Activated naive CD4-positive, alpha-beta T cell treated with anti-CD3 and anti-CD28 coated beads, Interleukin-2, amount 50 U/mL, for 72 hours (primary cell): ENCODE measurements at regions not wholly inside any gene's neighbourhood (a gene's known extent, or its start where the extent isn't known, plus 50 kb on each side); places are given as distances from the start of the nearest gene placed in this dataset.
A peak's percentile ranks its signal among the peaks of the same experiment; 100 is the strongest.
"Not testable (repeated sequence)": the region's sequence is repeated elsewhere in the genome, so short reads cannot be mapped to it uniquely, and the experiment has no call there.

Experiments used
- ATAC-seq, 2 donors: fragments of 150-1000 bp; cut with Tn5 transposase; 2 replicates each; pipeline ENCODE4 v1.10.0; 2021; ENCODE audit warnings: mild to moderate bottlenecking in 2 of 2, moderate library complexity in 2 of 2
- DNase-seq, 2 donors: peaks; one replicate each; pipeline ENCODE4 v3.0.0; 2021 to 2022; ENCODE audit warnings: low spot score in 2 of 2
- H3K27ac Mint-ChIP-seq, 2 donors: one replicate each; pipeline ENCODE4 v1.8.0; 2022; ENCODE audit warnings: mild to moderate bottlenecking in 2 of 2, mixed read lengths in 2 of 2
- H3K36me3 Mint-ChIP-seq, 2 donors: one replicate each; pipeline ENCODE4 v1.8.0; 2022; ENCODE audit warnings: mixed read lengths in 2 of 2
- H3K9me3 Mint-ChIP-seq, 2 donors: one replicate each; pipeline ENCODE4 v1.8.0; 2022; ENCODE audit warnings: mixed read lengths in 2 of 2

- no peaks in the 10 kb centered on the region for H3K36me3 Mint-ChIP-seq
- no peaks in the 10 kb centered on the region for H3K9me3 Mint-ChIP-seq
- H3K27ac Mint-ChIP-seq, result no peak overlapping the region
- ATAC-seq (peak; percentile 72 to 93), DNase-seq (peak in 1 of 2 donors; percentile 43)
These were observed 214.8 kb upstream of the MMS22L start for GRCh38 chr6:97497713-97498331.

GRCh38 chr6:97501853-97502252 lies 218.8 kb upstream of the MMS22L start:
- ATAC-seq, result no peak
- Mint-ChIP-seq H3K36me3 (no peaks in the 10 kb centered on the region), H3K27ac (no peak overlapping the region), H3K9me3 (no peaks in the 10 kb centered on the region)
- DNase-seq, result no peak

GRCh38 chr6:97508646-97509045 lies 225.6 kb upstream of the MMS22L start:
- Mint-ChIP-seq H3K27ac (no peak overlapping the region), H3K36me3 (no peaks in the 10 kb centered on the region), H3K9me3 (no peaks in the 10 kb centered on the region)
- ATAC-seq (no peak), DNase-seq (no peak)

GRCh38 chr6:97513260-97513659 lies 230.2 kb upstream of the MMS22L start:
- H3K27ac Mint-ChIP-seq, H3K9me3 Mint-ChIP-seq, H3K36me3 Mint-ChIP-seq, DNase-seq, ATAC-seq: not testable (repeated sequence)

- H3K27ac Mint-ChIP-seq, result no peak overlapping the region
- no peak for DNase-seq
- ATAC-seq, result no peak
- no peaks in the 10 kb centered on the region for H3K9me3 Mint-ChIP-seq
- no peaks in the 10 kb centered on the region for H3K36me3 Mint-ChIP-seq
These were observed 241.8 kb upstream of the MMS22L start for GRCh38 chr6:97524811-97525210.

- DNase-seq (no peak), ATAC-seq (no peak)
- H3K9me3 Mint-ChIP-seq, result no peaks in the 10 kb centered on the region
- no peaks in the 10 kb centered on the region for H3K36me3 Mint-ChIP-seq
- no peak overlapping the region for H3K27ac Mint-ChIP-seq
These were observed 252.8 kb upstream of the MMS22L start for GRCh38 chr6:97535800-97536199.

- H3K36me3 Mint-ChIP-seq, result no peaks in the 10 kb centered on the region
- DNase-seq (no peak), ATAC-seq (no peak)
- H3K9me3 Mint-ChIP-seq, result peaks cover 6% of the 10 kb centered on the region in 2 donors
- no peak overlapping the region for H3K27ac Mint-ChIP-seq
These were observed 265.3 kb upstream of the MMS22L start for GRCh38 chr6:97548354-97548753.

- no peaks in the 10 kb centered on the region for H3K36me3 Mint-ChIP-seq
- H3K27ac Mint-ChIP-seq, result no peak overlapping the region
- peaks cover 6 to 7% of the 10 kb centered on the region in 2 donors for H3K9me3 Mint-ChIP-seq
- ATAC-seq (no peak), DNase-seq (no peak)
These were observed 274.3 kb upstream of the MMS22L start for GRCh38 chr6:97557355-97557754.

- no peak for DNase-seq
- Mint-ChIP-seq H3K9me3 (peaks cover 6 to 12% of the 10 kb centered on the region in 2 donors), H3K36me3 (no peaks in the 10 kb centered on the region), H3K27ac (no peak overlapping the region)
- ATAC-seq, result no peak
These were observed 280.5 kb upstream of the MMS22L start for GRCh38 chr6:97563529-97563928.

GRCh38 chr6:97572943-97573342 lies 289.9 kb upstream of the MMS22L start:
- ATAC-seq, result no peak

GRCh38 chr6:97586344-97586743 lies 303.3 kb upstream of the MMS22L start:
- no peak overlapping the region for H3K27ac Mint-ChIP-seq
- ATAC-seq (no peak), DNase-seq (no peak)
- no peaks in the 10 kb centered on the region for H3K36me3 Mint-ChIP-seq
- H3K9me3 Mint-ChIP-seq, result no peaks in the 10 kb centered on the region

More at GRCh38 chr6:97572943-97573342, 289.9 kb upstream of the MMS22L start:
- DNase-seq, result no peak
- H3K9me3 Mint-ChIP-seq, result no peaks in the 10 kb centered on the region
- H3K27ac Mint-ChIP-seq, result no peak overlapping the region
- H3K36me3 Mint-ChIP-seq, result no peaks in the 10 kb centered on the region

- Mint-ChIP-seq H3K9me3 (no peaks in the 10 kb centered on the region), H3K36me3 (no peaks in the 10 kb centered on the region), H3K27ac (no peak overlapping the region)
- DNase-seq (no peak), ATAC-seq (no peak)
These were observed 308.9 kb upstream of the MMS22L start for GRCh38 chr6:97591955-97592354.

GRCh38 chr6:97594844-97595243 lies 311.8 kb upstream of the MMS22L start:
- ATAC-seq, result no peak

GRCh38 chr6:97621111-97621510 lies 338.1 kb upstream of the MMS22L start:
- Mint-ChIP-seq H3K27ac (no peak overlapping the region), H3K36me3 (no peaks in the 10 kb centered on the region)
- ATAC-seq, result no peak

More at GRCh38 chr6:97594844-97595243, 311.8 kb upstream of the MMS22L start:
- H3K9me3 Mint-ChIP-seq, result no peaks in the 10 kb centered on the region
- H3K27ac Mint-ChIP-seq, result no peak overlapping the region
- H3K36me3 Mint-ChIP-seq, result no peaks in the 10 kb centered on the region
- no peak for DNase-seq

GRCh38 chr6:97626671-97627441 lies 343.8 kb upstream of the MMS22L start:
- DNase-seq, result no peak
- H3K36me3 Mint-ChIP-seq, result no peaks in the 10 kb centered on the region
- no peak overlapping the region for H3K27ac Mint-ChIP-seq
- ATAC-seq, result no peak
- H3K9me3 Mint-ChIP-seq, result peaks cover 5% of the 10 kb centered on the region in 2 donors

More at GRCh38 chr6:97621111-97621510, 338.1 kb upstream of the MMS22L start:
- H3K9me3 Mint-ChIP-seq, result peaks cover 5% of the 10 kb centered on the region in 2 donors
- no peak for DNase-seq

GRCh38 chr6:97629180-97629579 lies 346.2 kb upstream of the MMS22L start:
- H3K36me3 Mint-ChIP-seq, result no peaks in the 10 kb centered on the region
- no peaks in the 10 kb centered on the region for H3K9me3 Mint-ChIP-seq
- no peak for DNase-seq
- H3K27ac Mint-ChIP-seq, result no peak overlapping the region
- no peak for ATAC-seq

GRCh38 chr6:97630604-97631003 lies 347.6 kb upstream of the MMS22L start:
- Mint-ChIP-seq H3K36me3 (no peaks in the 10 kb centered on the region), H3K9me3 (no peaks in the 10 kb centered on the region), H3K27ac (no peak overlapping the region)
- DNase-seq (no peak), ATAC-seq (no peak)

- Mint-ChIP-seq H3K9me3 (peaks cover 5 to 6% of the 10 kb centered on the region in 2 donors), H3K36me3 (no peaks in the 10 kb centered on the region), H3K27ac (no peak overlapping the region)
- DNase-seq, result no peak
- no peak for ATAC-seq
These were observed 349.3 kb upstream of the MMS22L start for GRCh38 chr6:97632341-97632740.
